Right lobe of liver (tissue), 6 donors: ENCODE measurements at regions not wholly inside any gene's neighbourhood (a gene's known extent, or its start where the extent isn't known, plus 50 kb on each side); places are given as distances from the start of the nearest gene placed in this dataset.
"Not testable (repeated sequence)": the region's sequence is repeated elsewhere in the genome, so short reads cannot be mapped to it uniquely, and the experiment has no call there.

Source experiments
- ATAC-seq, 4 donors: fragments of 200-7000 bp; cut with Tn5 transposase; one replicate each; pipeline ENCODE4 v1.9.1; 2020; ENCODE audit warnings: mild to moderate bottlenecking in 4 of 4, moderate library complexity in 4 of 4
- DNase-seq, 3 donors: peaks; one replicate each; pipeline ENCODE4 v3.0.0-alpha.2; 2020
- H3K27ac ChIP-seq, 3 donors: fragments of 200-600 bp; one replicate each; pipeline ENCODE4 v1.8.0; 2022
- H3K27me3 ChIP-seq, 2 donors: fragments of 200-600 bp; one replicate each; pipeline ENCODE4 v1.8.0; 2022
- H3K36me3 ChIP-seq, 4 donors: fragments of 200-600 bp; sonication (generic) in 1 of 4; one replicate each; pipeline versions ENCODE4 v1.5.1 to v1.8.0; 2017 to 2022; ENCODE audit warnings: control low read depth in 1 of 4
- H3K4me1 ChIP-seq, 4 donors: fragments of 200-600 bp; sonication (generic) in 1 of 4; one replicate each; pipeline versions ENCODE4 v1.5.1 to v1.8.0; 2017 to 2022; ENCODE audit warnings: control low read depth in 1 of 4
- H3K4me3 ChIP-seq, 3 donors: fragments of 200-600 bp; one replicate each; pipeline ENCODE4 v1.8.0; 2022
- H3K9me3 ChIP-seq, 4 donors: fragments of 200-600 bp; sonication (generic) in 1 of 4; one replicate each; pipeline versions ENCODE4 v1.5.1 to v1.8.0; 2017 to 2022; ENCODE audit warnings: control low read depth in 1 of 4
- CTCF ChIP-seq, 4 donors: fragments of 200-600 bp in 3 of 4; fragments of 450-650 bp in 1 of 4; IDR thresholded peaks; one replicate each; pipeline versions ENCODE4 v1.5.1 to v1.8.0; 2016 to 2022; ENCODE audit warnings: antibody characterized with exemption in 4 of 4, mild to moderate bottlenecking in 2 of 4
- POLR2A ChIP-seq: fragments of 450-650 bp; IDR thresholded peaks from one replicate; pipeline ENCODE4 v1.6.1; 2017; ENCODE audit warnings: antibody characterized with exemption, mild to moderate bottlenecking
- WGBS: methylation state at CpG from one replicate; pipeline ENCODE4 v1.1.6; 2018; ENCODE audit warnings: low coverage, low lambda C conversion rate; ENCODE audit not compliant: insufficient coverage; ENCODE audit errors: missing lambda C conversion rate; 5-methylcytosine and 5-hydroxymethylcytosine counted together
- intact Hi-C, 2 donors: fragments of 100-400 bp; cut with DNase I; formaldehyde crosslinking; loops; one replicate each; pipeline versions ENCODE4 v1.11.2 to v1.14.1; 2022
- donor health status: DM: no; HTN: yes; CAD: no.
- donor health status: DM: no; HTN: no; CAD: no.
- donor health status: DM: no; HTN: no; CAD: no.
- donor health status: DM: no; HTN: yes; CAD: no.
- donor health status: DM: no; HTN: yes; CAD: no.

GRCh38 chr3:167012691-167013090 lies 367.4 kb downstream of the ZBBX start:
- Histone ChIP-seq H3K4me3 (no peak overlapping the region), H3K36me3 (no peaks in the 10 kb centered on the region), H3K27me3 (no peaks in the 10 kb centered on the region), H3K27ac (no peak overlapping the region), H3K4me1 (no peaks in the 10 kb centered on the region), H3K9me3 (no peaks in the 10 kb centered on the region)
- DNase-seq (no peak), ATAC-seq (no peak)
- TF ChIP-seq CTCF (IDR thresholded peaks at IDR 0.05) (no peak), POLR2A (no peak)
- intact Hi-C loops, result no loop called here
- 40% methylated on average over 1 of the region's 1 CpG for WGBS

- no peaks in the 10 kb centered on the region for H3K27me3 ChIP-seq
- no peaks in the 10 kb centered on the region for H3K9me3 ChIP-seq
- no peaks in the 10 kb centered on the region for H3K36me3 ChIP-seq
- no peaks in the 10 kb centered on the region for H3K4me1 ChIP-seq
- ATAC-seq (no peak), DNase-seq (no peak)
- H3K27ac ChIP-seq, result no peak overlapping the region
- no peak for TF ChIP-seq POLR2A
- H3K4me3 ChIP-seq, result no peak overlapping the region
- intact Hi-C loops, result no loop called here
Observed at GRCh38 chr3:167008791-167009190, 371.3 kb downstream of the ZBBX start.

- no peak for TF ChIP-seq POLR2A
- TF ChIP-seq CTCF (IDR thresholded peaks at IDR 0.05), result no peak
- intact Hi-C loops, result no loop called here
- Histone ChIP-seq H3K4me1 (no peaks in the 10 kb centered on the region), H3K27me3 (no peaks in the 10 kb centered on the region), H3K9me3 (no peaks in the 10 kb centered on the region), H3K36me3 (no peaks in the 10 kb centered on the region), H3K27ac (no peak overlapping the region), H3K4me3 (no peak overlapping the region)
- no peak for ATAC-seq
- 46% methylated on average over 2 of the region's 4 CpGs for WGBS
- no peak for DNase-seq
Observed at GRCh38 chr3:167001374-167001773, 378.7 kb downstream of the ZBBX start.

- Histone ChIP-seq H3K27me3 (no peaks in the 10 kb centered on the region), H3K9me3 (no peaks in the 10 kb centered on the region), H3K4me3 (no peak overlapping the region), H3K4me1 (no peaks in the 10 kb centered on the region), H3K27ac (no peak overlapping the region), H3K36me3 (no peaks in the 10 kb centered on the region)
- no peak for TF ChIP-seq POLR2A
- no peak for TF ChIP-seq CTCF (IDR thresholded peaks at IDR 0.05)
- 64% methylated on average over 2 of the region's 2 CpGs for WGBS
- intact Hi-C loops, result no loop called here
- ATAC-seq (no peak), DNase-seq (no peak)
Observed at GRCh38 chr3:166993015-166993630, 387.0 kb downstream of the ZBBX start.

- H3K4me3 ChIP-seq, result no peak overlapping the region
- H3K36me3 ChIP-seq, result no peaks in the 10 kb centered on the region
- no peaks in the 10 kb centered on the region for H3K27me3 ChIP-seq
- no peak overlapping the region for H3K27ac ChIP-seq
- ATAC-seq (no peak), DNase-seq (no peak)
- TF ChIP-seq POLR2A (no peak), CTCF (IDR thresholded peaks at IDR 0.05) (no peak)
- no peaks in the 10 kb centered on the region for H3K9me3 ChIP-seq
- intact Hi-C loops, result no loop called here
- H3K4me1 ChIP-seq, result no peaks in the 10 kb centered on the region
Observed at GRCh38 chr3:166986000-166986399, 394.1 kb downstream of the ZBBX start.

GRCh38 chr3:166975796-166976195 lies 404.3 kb downstream of the ZBBX start:
- DNase-seq, H3K27me3 ChIP-seq, H3K9me3 ChIP-seq, ATAC-seq, H3K4me1 ChIP-seq, H3K36me3 ChIP-seq, H3K27ac ChIP-seq, intact Hi-C loops, H3K4me3 ChIP-seq: not testable (repeated sequence)
- no CpG with 5 or more reads among the region's 36 CpGs for WGBS

GRCh38 chr3:166967714-166968113 lies 412.4 kb downstream of the ZBBX start:
- DNase-seq, H3K4me1 ChIP-seq, H3K36me3 ChIP-seq, H3K9me3 ChIP-seq, H3K27ac ChIP-seq, H3K4me3 ChIP-seq, H3K27me3 ChIP-seq, intact Hi-C loops, ATAC-seq: not testable (repeated sequence)
- 95% methylated on average over 8 of the region's 8 CpGs for WGBS
